HG03442 (cell line): ENCODE measurements at regions not wholly inside any gene's neighbourhood (a gene's known extent, or its start where the extent isn't known, plus 50 kb on each side); places are given as distances from the start of the nearest gene placed in this dataset.

Source experiments
- ATAC-seq: cut with Tn5 transposase; IDR thresholded peaks from one replicate; pipeline ENCODE4 v1.9.1; 2021; ENCODE audit warnings: mild to moderate bottlenecking, moderate library complexity; ENCODE audit not compliant: unreplicated experiment

DNA sequence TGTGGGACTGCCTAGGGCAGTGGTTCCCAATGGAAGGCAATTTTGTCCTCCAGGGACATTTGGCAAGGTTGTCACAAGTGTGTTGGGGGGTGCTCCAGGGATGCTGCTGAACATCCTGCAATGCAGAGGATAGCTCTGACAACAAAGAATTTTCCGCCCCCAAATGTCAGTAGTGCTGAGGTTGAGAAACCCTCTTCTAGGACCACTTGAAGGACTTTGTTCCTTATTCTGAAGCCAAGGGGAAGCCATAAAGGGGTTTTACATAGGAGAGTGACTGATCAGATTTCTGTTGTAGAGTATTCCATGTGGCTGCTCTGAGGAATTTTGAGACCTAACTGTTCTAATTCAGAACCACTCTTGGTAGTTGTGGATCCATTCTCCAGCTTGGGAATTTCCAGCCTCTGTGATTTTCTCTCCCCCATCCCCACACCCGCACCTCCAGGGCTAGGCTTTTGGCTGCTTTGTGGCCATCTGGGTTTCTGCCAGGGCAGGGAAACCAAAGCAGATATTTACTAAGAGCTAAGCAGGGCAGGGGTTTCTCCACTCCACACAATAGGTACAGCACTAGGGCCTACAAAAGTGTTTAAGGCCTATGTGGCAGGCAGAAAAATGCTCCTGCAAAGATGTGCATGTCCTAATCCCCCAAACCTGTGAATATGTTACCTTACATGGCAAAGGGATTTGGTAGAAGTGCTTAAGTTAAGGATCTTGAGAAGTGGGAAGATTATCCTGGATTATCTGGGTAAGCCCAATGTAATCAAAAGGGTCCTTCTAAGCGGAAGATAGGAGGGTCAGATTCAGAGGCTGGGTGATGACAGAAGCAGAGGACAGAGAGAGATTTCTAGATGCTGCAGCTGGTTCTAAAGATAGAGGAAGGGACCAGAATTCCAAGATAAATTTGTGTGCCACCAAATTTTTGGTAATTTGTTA lies 135.4 kb downstream of the TMEM17 start:
- ATAC-seq: no peak

DNA sequence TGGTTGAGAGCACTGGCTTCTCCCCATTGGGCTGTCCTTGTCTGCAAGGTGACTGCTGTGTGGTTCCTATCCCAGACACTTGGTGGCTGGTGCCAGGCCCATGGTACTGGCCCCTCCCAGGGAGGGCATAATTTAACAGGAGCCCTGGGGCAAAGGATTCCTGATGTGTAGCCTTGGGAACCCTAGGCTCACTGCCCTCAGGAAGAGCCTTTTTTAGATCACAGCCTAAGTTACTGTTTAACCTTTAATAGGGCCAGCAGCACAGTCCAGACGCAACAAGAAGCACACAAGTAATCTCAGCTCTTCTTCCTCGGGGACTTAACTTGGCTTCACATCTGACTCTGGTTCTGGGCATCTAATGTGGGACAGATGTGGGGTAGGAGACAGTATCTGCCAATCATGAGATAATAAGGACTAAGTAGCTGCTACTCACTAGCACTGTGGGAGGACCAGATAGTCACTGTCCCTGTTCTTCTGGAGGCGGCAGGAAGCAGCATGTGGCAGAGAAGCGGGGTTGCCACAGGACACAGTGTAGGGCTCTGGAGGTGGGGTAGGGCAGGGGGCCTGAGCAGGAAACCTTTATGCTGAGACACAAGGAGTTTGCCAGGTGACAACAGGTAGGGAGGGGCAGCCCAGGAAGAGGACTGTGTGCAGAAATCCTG lies 136.3 kb downstream of the TMEM17 start:
- ATAC-seq: no peak

DNA sequence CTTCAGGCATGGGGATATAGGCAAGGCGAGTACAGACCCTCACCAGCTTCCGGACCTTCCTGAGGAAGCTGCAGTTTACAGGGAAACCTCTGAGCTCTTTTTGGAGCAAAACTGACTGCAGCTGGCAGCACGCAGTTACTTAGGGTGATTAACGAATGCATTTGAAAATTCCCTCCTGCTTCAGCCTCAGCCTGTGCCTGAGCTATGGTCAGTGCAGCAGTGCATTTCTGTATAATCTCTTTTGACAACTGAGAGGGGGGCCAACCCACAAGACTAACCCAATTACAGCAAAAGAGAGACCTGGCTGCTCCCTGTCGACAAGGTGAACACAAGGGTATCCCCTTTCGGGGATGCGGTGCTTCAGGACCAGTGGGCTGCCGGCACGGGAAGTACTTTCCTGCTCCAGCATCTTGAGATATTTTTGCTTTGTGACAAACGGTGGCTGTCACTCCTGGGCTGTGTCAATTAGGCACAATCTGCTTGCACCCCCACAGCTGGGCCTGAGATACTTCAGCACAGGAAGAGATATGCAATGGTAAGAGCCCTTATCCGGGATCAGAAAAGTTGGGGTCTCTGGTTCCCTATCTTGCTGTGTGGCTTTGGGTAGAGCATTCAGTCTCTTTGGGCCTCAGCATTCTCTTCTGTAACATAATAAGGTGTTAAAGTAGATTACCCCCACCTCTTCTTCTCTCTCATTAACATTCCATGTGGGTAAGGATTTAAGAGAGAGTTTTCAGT lies 141.0 kb downstream of the TMEM17 start:
- no peak for ATAC-seq

- peak; percentile 81 for ATAC-seq
These were observed 142.8 kb downstream of the TMEM17 start for GRCh38 chr2:62363166-62363565.

- peak; percentile 46 for ATAC-seq
These were observed 143.4 kb downstream of the TMEM17 start for GRCh38 chr2:62362561-62362960.

GRCh38 chr2:62361964-62362363 lies 144.0 kb downstream of the TMEM17 start:
- ATAC-seq: no peak

DNA sequence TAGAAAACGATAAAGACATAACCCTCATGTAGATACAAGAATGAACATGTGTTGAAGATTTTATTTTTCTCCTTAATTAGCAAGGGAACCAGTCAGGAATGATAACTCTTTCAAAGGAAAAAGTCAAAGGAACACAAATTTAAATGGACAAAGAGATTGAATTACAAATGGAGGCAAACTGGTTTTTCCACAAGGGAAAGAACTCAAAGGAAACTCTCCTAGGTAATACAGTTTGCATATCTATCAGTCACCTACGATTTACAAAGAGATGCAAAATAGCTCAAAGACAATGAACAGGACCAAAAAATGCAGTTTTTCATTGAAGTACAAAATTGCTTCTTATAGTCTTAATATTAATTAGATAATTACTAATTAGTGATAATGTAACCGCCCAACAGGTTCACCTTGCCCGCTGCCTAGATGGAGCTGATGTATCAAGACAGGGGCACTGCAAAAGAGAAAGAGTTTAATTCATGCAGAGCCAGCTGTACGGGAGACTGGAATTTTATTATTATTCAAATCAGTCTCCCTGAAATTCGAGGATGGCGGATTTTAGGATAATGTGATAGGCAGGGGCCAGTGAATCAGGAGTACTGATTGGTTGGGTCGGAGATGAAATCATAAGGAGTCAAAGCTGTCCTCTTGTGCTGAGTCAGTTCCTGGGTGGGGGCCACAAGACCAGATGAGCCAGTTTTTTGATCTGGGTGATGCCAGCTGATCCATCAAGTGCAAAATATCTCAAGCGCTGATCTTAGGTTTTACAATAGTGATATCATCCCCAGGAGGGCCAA lies 151.0 kb downstream of the TMEM17 start:
- no peak for ATAC-seq

GRCh38 chr2:62352031-62352430 lies 154.0 kb downstream of the TMEM17 start:
- ATAC-seq: no peak

GRCh38 chr2:62349788-62350187 lies 153.9 kb downstream of the B3GNT2 start:
- ATAC-seq: no peak

DNA sequence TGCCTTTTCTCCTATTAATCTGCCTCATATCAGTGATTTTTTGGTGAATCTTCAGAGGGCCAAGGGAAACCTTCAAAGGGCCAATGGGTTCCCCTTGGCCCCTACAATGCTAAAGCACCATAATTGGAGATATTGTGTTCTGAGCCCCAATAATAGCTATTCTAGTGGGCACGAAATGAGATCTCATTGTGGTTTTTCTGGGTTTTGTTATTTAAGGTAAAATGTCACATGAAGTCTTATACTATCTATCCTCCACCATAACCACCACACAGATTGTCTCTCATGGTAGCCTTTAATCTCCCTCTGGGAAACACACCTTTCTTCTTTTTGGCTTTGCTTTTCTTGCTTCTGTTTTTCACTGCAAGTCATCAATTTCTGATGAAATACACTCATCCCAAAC lies 152.8 kb downstream of the B3GNT2 start:
- peak; percentile 40 for ATAC-seq

- no peak for ATAC-seq
These were observed 151.8 kb downstream of the B3GNT2 start for GRCh38 chr2:62347563-62348270.

- peak; percentile 65 for ATAC-seq
These were observed 148.6 kb downstream of the B3GNT2 start for GRCh38 chr2:62344472-62344871.

- ATAC-seq: no peak
These were observed 147.9 kb downstream of the B3GNT2 start for GRCh38 chr2:62343636-62344337.

DNA sequence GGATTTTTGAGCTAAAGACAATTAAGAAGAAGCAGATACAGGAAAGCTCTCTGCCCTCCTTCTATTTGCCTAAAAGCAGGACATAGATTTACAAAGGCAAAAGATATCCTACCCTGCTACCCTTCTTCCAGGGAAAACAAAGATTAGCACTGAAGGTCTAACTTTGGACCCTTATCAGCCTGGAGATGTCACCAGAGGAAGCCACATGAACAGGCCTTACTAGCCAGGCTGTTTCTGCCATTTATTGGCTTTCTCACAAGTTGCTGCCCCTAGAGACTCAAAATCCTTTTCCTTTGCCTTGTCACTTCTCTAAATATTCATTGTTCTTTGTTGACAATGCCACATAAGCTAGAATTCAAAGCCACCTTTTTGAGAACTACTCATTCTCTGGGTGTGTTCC lies 147.3 kb downstream of the B3GNT2 start:
- ATAC-seq: no peak

DNA sequence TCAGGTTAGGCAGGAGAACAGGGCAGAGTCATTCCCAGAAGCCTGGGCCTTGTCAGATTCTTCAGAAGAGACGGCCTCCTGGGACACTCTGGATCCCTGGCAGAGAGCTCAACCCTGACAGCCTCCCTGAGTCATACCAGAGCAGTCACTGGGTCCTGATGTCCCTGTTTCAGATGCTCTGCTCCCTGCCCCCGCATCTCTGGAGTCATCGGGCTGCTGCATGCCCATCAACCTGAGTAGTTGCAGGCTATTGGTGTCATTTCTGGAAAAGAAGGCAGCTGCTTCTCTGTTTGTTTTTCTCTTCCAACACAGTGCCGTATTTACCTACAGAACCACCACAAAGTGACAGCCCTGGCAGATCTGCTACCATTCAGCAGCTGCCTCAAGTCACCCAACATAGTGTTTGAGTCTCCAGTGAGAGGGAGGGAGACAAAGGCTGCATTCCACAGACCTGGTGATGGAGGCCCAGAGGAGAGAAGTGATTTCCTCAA lies 145.1 kb downstream of the B3GNT2 start:
- ATAC-seq: peak; percentile 54

DNA sequence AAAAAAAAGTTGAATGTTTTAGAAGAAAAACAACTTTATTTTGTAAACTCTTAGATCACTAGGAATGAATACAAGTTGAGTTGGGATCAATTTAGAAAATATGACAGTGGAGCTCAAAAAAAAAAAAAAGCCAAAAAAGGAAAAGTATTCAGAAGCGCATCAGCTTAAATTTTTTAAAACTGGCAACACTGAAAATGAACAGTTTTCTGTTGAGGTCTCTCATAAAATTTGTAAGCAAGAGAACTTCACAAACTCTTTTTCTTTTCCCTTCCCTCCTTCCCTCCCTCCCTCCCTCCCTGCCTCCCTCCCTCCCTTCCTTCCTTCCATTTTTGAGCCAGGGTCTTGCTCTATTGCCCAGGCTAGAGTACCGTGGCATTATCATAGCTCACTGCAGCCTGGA lies 143.9 kb downstream of the B3GNT2 start:
- no peak for ATAC-seq

GRCh38 chr2:62339413-62339812 lies 143.5 kb downstream of the B3GNT2 start:
- no peak for ATAC-seq

DNA sequence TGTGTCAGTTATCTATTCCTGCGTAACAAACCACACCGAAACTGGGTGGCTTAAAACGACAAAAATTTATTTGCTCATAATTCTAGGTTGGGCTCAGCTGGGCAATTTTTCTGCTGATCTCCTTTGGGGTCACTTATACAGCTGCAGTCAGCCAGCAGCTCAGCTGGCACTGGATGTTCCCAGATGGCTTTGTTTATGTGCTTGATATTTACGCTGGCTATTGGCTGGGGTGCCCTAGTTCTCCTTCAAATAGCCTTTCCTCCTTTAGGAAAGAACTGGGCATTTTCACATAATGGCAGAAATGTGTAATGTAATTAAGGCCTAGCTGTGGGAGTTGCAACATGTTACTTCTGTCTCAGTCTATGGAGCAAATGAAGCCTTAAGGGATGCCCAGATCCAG lies 142.2 kb downstream of the B3GNT2 start:
- ATAC-seq: no peak

DNA sequence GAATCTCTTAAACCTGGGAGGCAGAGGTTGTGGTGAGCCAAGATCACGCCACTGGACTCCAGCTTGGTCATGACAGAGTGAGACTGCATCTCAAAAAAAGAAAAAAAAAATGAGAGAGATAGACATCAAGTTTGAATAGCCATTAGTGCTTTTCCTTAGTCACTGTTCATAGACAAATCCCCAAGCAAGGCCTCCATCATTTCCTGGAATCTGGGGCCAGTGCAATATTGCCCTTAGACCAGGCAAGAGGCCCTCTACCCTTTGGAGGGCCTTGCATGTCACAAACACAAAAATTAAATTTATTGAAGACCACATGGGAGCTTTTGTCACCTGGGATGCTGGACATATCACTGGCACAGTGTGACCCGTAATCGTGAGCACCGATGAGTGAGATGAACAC lies 141.5 kb downstream of the B3GNT2 start:
- ATAC-seq: no peak
